Erythroblast (primary cell): ENCODE measurements at regions not wholly inside any gene's neighbourhood (a gene's known extent, or its start where the extent isn't known, plus 50 kb on each side); places are given as distances from the start of the nearest gene placed in this dataset.

Experiments
- DNase-seq, 2 experiments: peaks; one replicate each; lab custom pipeline; 2025; lab: John Stamatoyannopoulos, UW
- GATA1 ChIP-seq: IDR thresholded peaks from 2 replicates; pipeline ENCODE4 v1.6.1; 2011; ENCODE audit warnings: low read depth, mild to moderate bottlenecking, control low read depth, low read length, moderate library complexity
- POLR2A ChIP-seq: IDR thresholded peaks from 2 replicates; pipeline ENCODE4 v1.6.1; 2011; ENCODE audit warnings: mild to moderate bottlenecking, low read length

DNA sequence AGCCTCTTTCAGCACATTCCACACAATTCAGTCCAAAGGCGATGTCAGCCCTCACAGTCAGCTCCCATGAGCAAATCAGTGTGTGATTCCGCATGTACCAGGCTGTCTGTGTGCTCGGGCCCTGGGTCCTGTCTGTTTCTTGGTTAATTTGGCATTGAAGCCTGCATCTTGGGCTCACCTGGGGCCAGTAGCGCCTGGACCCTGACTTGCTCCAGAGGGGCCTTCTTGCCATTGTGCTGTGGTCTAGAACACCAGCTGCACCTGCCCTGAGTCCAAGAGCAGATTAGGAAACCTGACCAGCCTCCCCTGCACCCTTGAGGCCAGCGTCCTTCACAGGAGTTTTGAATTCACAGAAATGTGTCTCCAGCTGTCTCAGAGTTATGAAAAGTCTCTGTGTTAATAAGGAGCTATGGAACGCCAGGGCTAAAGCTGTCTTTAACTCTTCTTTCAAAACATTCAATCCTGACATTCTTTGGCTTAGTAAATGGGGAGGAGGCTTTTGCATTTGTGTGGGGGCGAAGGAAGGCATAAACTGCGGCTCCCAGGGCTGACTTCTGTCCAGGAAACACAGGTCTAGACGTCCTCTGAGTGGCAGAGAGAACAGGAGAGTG, 102.2 kb downstream of the ARF6 start:
- DNase-seq = no peak
- TF ChIP-seq GATA1 (no peak), POLR2A (no peak)

DNA sequence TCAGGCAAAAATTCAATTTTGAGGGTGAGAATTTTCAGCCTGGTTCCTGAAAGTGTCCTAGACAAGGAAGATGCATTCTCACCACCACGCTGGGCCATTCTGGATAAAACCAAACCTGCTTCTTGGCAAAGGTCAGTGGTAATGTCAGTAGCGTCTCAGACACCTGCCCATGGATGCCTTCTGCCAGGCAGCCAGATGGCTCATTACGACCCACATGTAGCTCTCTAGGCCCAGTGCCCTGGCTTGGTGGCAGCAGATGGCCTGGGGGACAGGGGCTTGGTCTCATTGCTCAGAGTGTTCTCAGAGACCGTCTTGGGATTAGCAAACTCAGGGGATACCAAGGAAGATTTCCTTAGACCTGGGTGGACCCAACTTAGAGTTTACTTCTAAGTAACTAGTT, 105.1 kb downstream of the ARF6 start:
- TF ChIP-seq GATA1 (no peak), POLR2A (no peak)
- no peak for DNase-seq

DNA sequence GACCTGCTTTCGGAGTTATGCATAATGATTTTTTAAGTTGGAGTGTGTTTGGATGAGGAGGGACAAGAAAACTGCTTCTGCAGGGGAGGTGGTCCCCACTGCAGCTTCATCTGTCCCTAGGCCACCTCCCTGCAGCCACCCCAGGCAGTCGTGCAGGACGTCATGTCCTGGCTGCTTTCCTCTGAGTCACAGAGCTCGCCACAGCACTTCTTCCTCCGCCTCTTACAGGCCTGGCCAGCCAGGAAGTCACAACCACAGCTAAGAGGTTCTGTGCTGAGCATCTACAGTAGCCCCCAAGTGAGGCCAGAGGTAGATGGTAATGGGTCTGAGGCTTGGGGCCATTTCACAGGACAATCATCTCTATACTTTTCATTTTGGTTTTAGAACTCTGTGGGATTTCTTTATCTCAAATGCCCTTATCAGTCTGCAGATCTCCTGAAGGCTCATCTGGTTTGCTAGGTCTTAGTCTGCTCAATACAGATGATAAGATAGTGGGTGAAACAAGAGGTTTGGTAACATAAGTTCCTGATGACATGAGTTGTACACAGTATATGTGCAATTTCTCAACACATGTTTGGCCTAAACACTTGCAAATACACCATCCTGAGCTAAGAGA, 106.4 kb downstream of the ARF6 start:
- DNase-seq = peak; percentile 63
- TF ChIP-seq POLR2A (peak; percentile 51), GATA1 (peak; percentile 27)

DNA sequence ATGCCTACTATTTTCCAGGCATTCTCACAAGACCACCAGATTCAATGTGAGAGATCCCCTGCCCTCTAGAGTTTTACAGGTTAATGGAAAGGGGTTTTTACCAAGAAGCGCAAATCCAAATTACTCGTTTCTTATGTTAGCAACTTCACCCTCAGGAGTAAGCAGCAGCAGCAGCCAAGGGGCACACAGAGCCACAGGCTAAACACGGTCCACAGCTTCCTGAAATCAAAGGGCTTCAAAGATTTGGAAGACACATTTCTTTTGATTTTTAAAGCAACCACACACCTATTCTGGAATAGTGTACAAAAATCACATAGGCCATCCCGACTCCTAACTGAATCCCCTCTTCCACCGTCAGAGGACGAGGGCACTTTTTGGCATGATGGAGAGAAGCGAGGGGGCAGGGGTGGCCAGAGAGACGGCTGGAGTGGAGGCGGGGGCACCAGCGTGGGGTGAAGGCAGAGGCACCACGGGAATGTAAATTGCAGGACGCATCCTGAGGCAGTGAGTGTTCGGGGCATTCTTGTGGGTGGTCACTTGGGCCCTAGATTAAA, 107.0 kb downstream of the ARF6 start:
- TF ChIP-seq POLR2A (no peak), GATA1 (no peak)
- no peak for DNase-seq

DNA sequence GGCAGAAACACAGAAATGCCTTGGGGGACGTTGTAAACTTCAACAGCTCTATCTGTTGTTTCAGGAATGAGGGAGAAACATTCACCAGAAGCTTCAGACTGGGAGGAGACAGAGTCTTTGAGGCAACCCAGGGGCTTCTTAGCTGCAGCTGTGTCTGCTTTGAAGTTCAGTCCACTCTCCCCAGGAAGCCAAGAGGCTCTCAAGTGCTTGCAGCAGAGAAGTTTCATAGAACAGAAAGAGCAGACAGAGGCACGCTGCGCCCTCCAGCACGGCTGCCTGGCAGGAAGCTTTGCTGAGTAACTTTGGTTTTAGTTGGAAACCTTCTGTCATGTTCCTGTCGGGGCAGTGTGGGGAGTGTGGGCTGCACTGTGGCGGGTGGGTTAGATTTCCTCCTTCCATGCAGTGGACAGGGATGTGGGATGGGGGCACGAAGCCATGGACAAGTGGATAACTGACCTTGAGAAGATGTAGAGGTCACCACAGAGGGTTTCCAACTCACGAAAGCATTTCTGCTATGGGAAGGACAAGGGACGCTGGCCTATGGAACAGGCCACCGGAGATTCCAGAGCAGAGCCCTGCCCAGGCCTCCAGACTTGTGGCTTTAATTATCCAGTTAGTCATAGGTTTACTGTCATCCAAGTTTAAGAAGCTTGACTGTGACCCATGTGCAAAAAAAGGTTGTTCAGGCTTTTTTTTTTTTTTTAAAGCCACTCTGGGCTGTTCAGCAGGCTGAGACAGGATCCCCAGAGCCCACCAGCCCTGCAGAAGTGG, 107.7 kb downstream of the ARF6 start:
- DNase-seq = peak; percentile 28 to 48
- TF ChIP-seq GATA1 (no peak), POLR2A (peak; percentile 39)

DNA sequence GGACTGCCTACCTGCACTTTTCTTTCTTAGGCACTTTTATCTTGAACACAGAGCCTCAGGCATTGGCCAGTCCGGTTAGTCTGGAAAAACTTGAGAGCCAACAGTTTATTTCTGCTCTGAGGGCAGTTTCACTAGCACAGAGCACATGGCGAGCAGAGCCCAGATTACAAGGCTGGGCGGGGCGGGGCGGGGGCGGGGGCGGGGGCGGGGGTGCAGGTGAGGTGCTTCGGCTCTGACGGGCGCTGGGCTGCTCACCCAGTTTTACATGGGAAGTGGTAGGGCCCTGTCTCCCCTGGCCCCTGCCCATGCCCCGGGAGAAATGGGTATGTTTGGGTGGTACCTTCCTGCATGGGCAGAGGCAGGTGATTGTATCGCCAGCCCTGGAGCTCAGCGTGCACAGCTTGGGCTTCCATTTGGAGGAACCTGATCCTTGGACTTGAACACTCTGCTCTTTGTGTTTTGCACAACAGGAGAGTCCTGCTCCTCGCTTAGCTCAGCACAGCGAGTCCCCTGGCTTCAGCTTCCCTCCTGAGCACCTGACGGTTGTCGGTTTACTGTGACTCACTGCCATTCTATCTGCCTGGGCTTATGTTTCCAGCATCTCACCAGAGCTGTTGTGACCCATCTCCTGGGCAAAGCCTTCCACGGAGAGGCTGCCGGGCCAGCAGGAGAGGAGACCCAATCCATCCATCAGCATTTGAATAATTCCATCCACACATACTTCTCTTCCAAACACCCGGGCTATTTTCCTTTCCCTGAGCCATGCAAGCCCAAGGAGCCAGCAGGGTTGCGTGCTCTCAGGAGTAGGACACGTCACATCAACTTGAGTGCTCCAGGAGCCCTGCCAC, 108.5 kb downstream of the ARF6 start:
- TF ChIP-seq POLR2A (peak; percentile 46), GATA1 (no peak)
- peak; percentile 48 to 55 for DNase-seq

DNA sequence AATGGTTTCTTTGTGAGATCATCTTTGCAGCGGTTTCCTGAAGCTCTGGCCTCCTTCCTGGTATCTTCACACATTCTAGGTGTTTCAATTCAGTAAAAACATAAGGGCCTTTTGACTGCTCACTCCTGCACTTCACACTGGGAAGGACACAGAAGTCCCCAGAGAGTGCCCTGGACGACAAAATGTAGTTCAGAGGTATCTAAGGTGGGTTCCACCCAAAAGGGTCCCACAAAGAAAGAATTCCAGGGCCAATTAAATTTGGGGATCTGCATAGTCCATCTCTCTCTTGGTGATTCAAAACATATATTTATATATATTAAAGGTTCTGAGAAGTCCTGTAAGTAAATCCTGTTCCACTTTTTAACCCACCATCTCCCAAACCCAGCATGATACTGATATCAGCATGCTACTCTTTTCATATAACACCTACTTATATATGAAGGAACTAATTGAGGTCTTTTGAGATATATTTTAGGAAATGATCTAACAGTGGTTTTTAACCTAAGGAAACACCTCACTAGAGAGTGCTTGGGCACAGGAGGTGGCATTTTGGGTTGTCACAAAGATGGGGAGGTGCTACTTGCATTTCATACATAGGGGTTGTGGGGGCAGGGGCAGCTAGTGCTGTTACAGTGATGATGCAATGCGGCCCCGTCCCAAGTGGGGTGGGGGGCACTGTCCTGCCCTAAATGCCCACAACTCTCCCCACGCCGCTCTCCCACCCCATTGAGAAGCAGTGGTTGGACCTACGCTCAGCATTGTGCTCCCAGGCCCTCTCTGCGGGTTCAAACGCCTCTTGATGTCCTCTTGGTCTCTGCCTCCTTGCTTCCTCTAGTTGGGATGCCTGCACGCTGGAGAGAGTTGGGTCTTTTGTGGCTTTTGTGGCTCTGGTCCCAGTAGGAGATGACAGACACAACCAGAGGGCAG, 109.4 kb downstream of the ARF6 start:
- peak; percentile 46 to 58 for DNase-seq
- TF ChIP-seq POLR2A (no peak), GATA1 (no peak)

DNA sequence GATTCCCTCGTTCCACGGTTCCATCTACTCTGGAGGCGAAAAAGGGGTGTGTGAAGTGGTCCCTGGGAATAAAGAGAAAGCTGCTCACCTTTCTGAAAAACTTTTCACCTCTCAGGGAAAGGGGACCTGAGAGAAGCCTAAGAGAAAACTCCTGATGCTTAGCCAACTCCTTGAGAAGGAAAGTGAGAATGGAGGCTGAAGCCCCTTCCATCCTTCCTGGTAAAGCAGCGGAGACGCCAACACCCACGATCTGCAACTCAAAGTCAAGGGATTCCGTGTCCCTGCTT, 110.0 kb downstream of the ARF6 start:
- TF ChIP-seq GATA1 = no peak
- no peak for TF ChIP-seq POLR2A
- no peak for DNase-seq

DNA sequence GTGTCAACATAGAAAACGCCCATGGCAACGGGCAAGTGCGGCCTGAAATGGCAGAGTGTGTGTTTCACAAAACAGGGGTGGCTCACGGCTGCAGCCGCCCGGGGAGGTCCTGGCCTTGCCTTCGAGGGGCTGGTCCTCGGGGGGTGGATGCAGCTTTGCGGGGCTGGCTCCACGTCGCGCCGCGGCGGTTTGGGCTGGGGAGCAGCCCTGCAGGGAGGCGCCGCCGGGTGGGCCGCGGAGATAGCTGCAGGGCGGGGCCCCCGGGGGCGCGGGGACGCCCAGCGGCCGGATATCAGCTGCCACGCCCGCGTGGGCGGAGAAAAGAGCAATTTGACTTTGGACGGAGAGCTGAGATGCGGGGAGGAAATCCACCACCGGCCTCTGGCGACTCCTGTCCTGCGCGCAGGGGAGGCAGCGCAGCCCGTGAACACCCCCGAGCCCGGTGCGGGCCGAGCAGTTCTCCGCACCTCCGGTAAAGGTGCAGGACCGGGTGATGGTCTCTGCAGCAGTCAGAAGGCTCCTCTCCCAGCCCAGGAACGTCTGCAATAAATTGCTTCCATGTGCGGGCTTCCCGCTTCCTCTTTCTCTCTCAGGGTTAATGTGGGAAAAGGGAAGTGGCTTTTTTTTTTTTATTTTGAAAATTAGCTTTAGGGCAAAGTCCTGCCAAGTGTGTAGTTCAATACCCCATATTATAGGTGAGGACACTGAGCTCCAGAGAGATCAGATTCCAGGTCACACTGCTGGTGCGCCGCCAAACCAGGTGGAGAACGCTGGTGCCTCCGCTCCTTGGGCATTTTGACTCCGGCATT, 110.5 kb downstream of the ARF6 start:
- DNase-seq = peak; percentile 98
- TF ChIP-seq GATA1 (peak; percentile 86), POLR2A (peak; percentile 95)

DNA sequence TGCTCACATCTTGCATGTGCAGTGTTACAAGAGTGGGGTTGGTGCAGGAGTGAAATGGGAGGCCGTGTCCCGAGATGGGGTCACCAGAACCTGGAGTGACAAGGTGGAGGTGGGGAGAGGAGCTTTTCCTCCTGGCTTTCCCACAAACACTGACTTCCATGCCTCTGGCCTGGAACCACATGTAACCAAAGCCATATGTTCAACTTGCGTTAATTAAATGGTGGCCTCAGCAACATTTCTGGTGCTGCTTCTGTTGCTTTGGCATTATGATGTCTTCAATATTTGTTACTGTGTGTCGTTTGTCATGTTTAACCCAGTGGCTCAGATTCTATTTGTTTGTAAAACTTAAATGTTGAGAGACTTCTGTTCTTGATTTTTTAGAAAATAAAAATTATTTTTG, 110.2 kb downstream of the VCPKMT start:
- TF ChIP-seq POLR2A (no peak), GATA1 (no peak)
- no peak for DNase-seq

DNA sequence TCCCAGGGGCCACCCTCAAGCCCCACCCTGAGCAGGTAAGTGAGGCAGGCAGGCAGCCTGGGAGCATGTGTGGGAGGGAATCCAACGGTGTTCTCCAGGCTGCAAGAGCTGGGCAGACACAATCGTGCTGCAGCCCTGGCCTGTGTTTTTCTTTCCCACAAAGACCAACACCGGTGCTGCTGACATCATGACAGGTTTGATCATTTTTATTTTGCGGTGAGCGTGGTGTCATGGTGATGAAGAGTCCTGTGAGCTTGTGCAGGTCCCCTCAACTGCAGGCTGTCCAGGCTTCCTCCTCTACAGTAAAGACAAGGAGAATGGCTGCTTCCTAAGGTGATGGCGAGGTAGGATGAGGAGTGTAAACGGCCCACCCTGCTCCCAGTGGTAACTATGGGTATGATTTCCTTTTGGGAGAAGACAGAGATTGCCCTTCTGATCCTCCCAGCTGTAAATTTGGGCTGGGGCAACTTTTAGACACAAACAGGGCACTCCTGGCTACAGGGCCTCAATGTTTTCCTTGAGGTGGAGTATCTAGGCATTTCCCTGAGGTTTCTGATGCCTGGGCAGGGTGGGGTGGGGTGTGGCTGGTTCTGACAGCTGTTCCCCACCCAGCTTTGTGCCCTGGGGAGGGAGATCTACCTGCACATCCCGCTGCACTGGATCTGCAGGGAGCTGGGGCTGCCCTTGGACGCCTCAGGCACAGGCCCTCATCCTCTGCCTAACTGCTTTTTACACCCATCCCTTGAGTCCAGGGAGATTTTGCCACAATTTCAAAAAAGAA, 109.1 kb downstream of the VCPKMT start:
- DNase-seq = no peak

More for the DNA sequence above, 109.1 kb downstream of the VCPKMT start:
- TF ChIP-seq POLR2A = no peak
